NCI-H748 treated with DMSO at 0.1 percent for 48 hours (cell line): ENCODE measurements at regions not wholly inside any gene's neighbourhood (a gene's known extent, or its start where the extent isn't known, plus 50 kb on each side); places are given as distances from the start of the nearest gene placed in this dataset.
"Not testable (repeated sequence)": the region's sequence is repeated elsewhere in the genome, so short reads cannot be mapped to it uniquely, and the experiment has no call there.

ENCODE experiments used
- DNase-seq: peaks from one replicate; lab custom pipeline; 2025; lab: John Stamatoyannopoulos, UW

GRCh38 chrX:25442499-25442898 lies 426.7 kb upstream of the ARX start:
- DNase-seq, result no peak

- no peak for DNase-seq
Observed at GRCh38 chrX:25433307-25433706, 417.5 kb upstream of the ARX start.

- DNase-seq, result no peak
Observed at GRCh38 chrX:25432396-25432795, 416.6 kb upstream of the ARX start.

- DNase-seq, result no peak
Observed at GRCh38 chrX:25427873-25428555, 412.2 kb upstream of the ARX start.

- DNase-seq, result not testable (repeated sequence)
Observed at GRCh38 chrX:25404163-25404562, 388.4 kb upstream of the ARX start.

- DNase-seq, result no peak
Observed at GRCh38 chrX:25389266-25389665, 373.5 kb upstream of the ARX start.

- DNase-seq, result no peak
Observed at GRCh38 chrX:25383196-25383595, 367.4 kb upstream of the ARX start.

GRCh38 chrX:25356456-25356855 lies 340.7 kb upstream of the ARX start:
- DNase-seq, result no peak

- peak; percentile 37 for DNase-seq
Observed at GRCh38 chrX:25344161-25344936, 328.6 kb upstream of the ARX start.

GRCh38 chrX:25343060-25343459 lies 327.3 kb upstream of the ARX start:
- no peak for DNase-seq

GRCh38 chrX:25337841-25338240 lies 322.1 kb upstream of the ARX start:
- no peak for DNase-seq

- no peak for DNase-seq
Observed at GRCh38 chrX:25300994-25301393, 285.2 kb upstream of the ARX start.

- DNase-seq, result no peak
Observed at GRCh38 chrX:25296850-25297249, 281.1 kb upstream of the ARX start.

- no peak for DNase-seq
Observed at GRCh38 chrX:25295466-25295865, 279.7 kb upstream of the ARX start.

GRCh38 chrX:25290132-25290531 lies 274.4 kb upstream of the ARX start:
- DNase-seq, result no peak

- no peak for DNase-seq
Observed at GRCh38 chrX:25288676-25289075, 272.9 kb upstream of the ARX start.

GRCh38 chrX:25287521-25287920 lies 271.8 kb upstream of the ARX start:
- DNase-seq, result no peak

GRCh38 chrX:25285598-25285997 lies 269.8 kb upstream of the ARX start:
- DNase-seq, result no peak

GRCh38 chrX:25279510-25279909 lies 263.7 kb upstream of the ARX start:
- no peak for DNase-seq

GRCh38 chrX:25278341-25278740 lies 262.6 kb upstream of the ARX start:
- DNase-seq, result no peak

GRCh38 chrX:25277574-25277973 lies 261.8 kb upstream of the ARX start:
- DNase-seq, result no peak

- DNase-seq, result no peak
Observed at GRCh38 chrX:25275159-25275558, 259.4 kb upstream of the ARX start.

GRCh38 chrX:25241461-25241860 lies 225.7 kb upstream of the ARX start:
- DNase-seq, result no peak

- DNase-seq, result no peak
Observed at GRCh38 chrX:25226151-25226550, 210.4 kb upstream of the ARX start.
